ENCODE measurements at regions not wholly inside any gene's neighbourhood (a gene's known extent, or its start where the extent isn't known, plus 50 kb on each side); places are given as distances from the start of the nearest gene placed in this dataset.

DNA sequence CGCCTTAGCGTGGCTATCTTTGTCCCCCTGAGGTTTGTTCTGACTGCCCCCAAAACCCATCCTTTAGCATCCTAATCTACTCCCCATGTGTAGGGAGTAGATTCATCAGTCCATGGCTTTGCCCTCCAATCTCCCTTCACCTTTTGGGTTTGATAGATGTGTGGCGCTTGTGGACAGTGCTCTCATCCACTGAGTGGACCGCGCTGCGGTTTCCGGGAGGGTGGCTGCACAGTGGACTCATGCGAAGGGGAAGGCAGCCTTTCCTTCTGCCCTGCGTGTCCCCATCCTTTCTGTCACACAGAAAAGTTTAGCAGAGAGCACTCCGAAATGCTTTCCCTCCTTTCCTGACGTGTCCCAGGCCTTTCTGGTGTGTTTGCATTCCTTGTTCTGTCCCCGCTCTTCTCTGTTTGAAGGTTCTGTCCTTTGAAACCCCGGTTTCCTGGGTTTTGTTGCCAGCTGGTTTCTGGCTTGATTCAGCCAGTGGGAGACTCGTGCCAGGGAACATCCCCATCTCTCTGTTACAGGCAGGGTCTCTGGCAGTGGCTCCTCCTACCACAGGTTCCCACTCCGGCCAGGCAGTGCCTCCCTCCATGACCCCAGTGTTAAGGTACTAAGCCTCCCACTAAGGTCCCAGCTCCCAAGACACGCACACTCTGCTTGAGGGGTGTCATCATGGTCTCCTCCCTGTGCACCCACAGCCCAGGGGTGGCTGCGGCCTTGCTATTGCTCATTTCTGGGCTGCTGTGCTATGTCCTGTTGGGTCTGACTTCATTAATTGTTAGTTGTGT, 547.7 kb upstream of the DPP6 start:
- TF ChIP-seq RAD21 (IDR thresholded peaks at IDR 0.05; ENCODE audit: low read depth), result no peak
- no peak for TF ChIP-seq CEBPB (IDR thresholded peaks at IDR 0.05)
- TF ChIP-seq TEAD4 (IDR thresholded peaks at IDR 0.05), result no peak
- no peak for TF ChIP-seq FOXM1 (IDR thresholded peaks at IDR 0.05; ENCODE audit: borderline replicate concordance, low read depth)
- TF ChIP-seq NFIC (IDR thresholded peaks at IDR 0.05), result no peak
- TF ChIP-seq, protein P1, sequence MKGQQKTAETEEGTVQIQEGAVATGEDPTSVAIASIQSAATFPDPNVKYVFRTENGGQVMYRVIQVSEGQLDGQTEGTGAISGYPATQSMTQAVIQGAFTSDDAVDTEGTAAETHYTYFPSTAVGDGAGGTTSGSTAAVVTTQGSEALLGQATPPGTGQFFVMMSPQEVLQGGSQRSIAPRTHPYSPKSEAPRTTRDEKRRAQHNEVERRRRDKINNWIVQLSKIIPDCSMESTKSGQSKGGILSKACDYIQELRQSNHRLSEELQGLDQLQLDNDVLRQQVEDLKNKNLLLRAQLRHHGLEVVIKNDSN (IDR thresholded peaks at IDR 0.05), result no peak
- TF ChIP-seq TAF1 (IDR thresholded peaks at IDR 0.05; ENCODE audit: low read depth), result no peak
- no peak for TF ChIP-seq TCF12 (IDR thresholded peaks at IDR 0.05; ENCODE audit: low read depth)
- no peak for TF ChIP-seq YY1 (IDR thresholded peaks at IDR 0.05; ENCODE audit: low read depth)
- TF ChIP-seq, protein P2, sequence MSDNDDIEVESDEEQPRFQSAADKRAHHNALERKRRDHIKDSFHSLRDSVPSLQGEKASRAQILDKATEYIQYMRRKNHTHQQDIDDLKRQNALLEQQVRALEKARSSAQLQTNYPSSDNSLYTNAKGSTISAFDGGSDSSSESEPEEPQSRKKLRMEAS (IDR thresholded peaks at IDR 0.05), result no peak
- TF ChIP-seq EP300 (IDR thresholded peaks at IDR 0.05; ENCODE audit: borderline replicate concordance), result no peak

DNA sequence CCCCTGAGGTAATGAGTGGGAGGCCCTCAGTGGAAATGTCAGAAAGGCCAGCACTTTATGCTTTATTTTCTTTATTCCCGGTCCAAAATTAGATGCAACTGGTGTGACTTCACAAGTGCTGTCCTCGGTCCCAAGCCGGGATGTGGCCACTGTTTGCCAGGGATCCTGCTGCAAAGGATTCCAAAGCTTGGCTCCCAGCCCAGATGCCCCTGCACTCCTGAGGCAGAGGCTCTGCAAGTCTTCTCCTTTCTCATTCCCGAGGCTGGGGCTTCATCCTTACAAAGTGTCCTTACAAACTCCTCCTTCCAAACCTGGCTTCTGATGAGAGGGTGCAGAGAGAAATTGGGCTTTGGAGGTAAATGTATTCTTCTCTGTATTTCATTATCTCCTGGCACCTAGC, 544.3 kb upstream of the DPP6 start:
- no peak for TF ChIP-seq TEAD4 (IDR thresholded peaks at IDR 0.05)
- no peak for TF ChIP-seq TAF1 (IDR thresholded peaks at IDR 0.05; ENCODE audit: low read depth)
- TF ChIP-seq, protein P1 (IDR thresholded peaks at IDR 0.05), result no peak

DNA sequence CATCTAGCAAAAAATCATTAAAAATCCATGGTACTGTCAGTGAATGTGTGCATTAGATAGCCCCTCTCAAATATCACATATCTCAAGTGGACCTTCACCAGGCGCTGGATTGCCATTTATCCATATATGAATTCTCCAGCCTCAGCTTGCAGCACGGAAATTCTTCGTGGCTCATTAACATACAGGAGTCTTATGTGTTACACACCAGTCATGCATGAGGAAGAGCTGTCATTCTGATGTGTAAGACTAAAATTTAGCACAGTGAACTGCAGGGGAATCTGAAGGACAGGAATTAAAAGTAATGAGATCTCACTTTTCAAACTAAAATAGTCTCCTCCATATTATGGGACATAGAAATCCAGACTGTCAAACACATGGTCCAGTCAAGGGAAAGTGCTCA, 542.4 kb upstream of the DPP6 start:
- TF ChIP-seq EP300 (IDR thresholded peaks at IDR 0.05; ENCODE audit: borderline replicate concordance), result no peak
- TF ChIP-seq CREB1 (IDR thresholded peaks at IDR 0.05; ENCODE audit: low read depth), result no peak
- TF ChIP-seq CEBPB (IDR thresholded peaks at IDR 0.05), result no peak
- TF ChIP-seq, protein P3, sequence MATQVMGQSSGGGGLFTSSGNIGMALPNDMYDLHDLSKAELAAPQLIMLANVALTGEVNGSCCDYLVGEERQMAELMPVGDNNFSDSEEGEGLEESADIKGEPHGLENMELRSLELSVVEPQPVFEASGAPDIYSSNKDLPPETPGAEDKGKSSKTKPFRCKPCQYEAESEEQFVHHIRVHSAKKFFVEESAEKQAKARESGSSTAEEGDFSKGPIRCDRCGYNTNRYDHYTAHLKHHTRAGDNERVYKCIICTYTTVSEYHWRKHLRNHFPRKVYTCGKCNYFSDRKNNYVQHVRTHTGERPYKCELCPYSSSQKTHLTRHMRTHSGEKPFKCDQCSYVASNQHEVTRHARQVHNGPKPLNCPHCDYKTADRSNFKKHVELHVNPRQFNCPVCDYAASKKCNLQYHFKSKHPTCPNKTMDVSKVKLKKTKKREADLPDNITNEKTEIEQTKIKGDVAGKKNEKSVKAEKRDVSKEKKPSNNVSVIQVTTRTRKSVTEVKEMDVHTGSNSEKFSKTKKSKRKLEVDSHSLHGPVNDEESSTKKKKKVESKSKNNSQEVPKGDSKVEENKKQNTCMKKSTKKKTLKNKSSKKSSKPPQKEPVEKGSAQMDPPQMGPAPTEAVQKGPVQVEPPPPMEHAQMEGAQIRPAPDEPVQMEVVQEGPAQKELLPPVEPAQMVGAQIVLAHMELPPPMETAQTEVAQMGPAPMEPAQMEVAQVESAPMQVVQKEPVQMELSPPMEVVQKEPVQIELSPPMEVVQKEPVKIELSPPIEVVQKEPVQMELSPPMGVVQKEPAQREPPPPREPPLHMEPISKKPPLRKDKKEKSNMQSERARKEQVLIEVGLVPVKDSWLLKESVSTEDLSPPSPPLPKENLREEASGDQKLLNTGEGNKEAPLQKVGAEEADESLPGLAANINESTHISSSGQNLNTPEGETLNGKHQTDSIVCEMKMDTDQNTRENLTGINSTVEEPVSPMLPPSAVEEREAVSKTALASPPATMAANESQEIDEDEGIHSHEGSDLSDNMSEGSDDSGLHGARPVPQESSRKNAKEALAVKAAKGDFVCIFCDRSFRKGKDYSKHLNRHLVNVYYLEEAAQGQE (IDR thresholded peaks at IDR 0.05; ENCODE audit: low read depth), result no peak
- TF ChIP-seq NFIC (IDR thresholded peaks at IDR 0.05), result no peak
- TF ChIP-seq, protein P1 (IDR thresholded peaks at IDR 0.05), result no peak
- no peak for TF ChIP-seq TEAD4 (IDR thresholded peaks at IDR 0.05)
- no peak for TF ChIP-seq FOXM1 (IDR thresholded peaks at IDR 0.05; ENCODE audit: borderline replicate concordance, low read depth)

DNA sequence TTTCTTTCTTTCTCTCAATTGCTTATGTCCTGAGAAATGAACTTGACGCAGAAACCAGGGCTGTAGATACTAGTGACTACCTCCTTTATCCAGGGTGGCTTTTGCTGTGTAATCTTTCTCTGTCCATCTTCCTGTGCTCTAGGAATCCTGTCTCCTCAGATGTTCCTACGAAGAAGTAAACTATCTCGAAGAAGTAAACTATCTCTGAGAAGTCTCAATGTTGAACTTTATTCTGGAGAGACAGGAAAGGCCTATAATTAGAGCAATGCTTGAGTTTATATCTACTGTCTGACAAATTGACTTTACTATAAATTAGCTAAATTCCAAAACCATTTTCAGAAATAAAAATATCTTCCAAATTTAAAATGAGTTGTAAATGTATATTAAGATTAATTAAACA, 541.5 kb upstream of the DPP6 start:
- TF ChIP-seq RAD21 (IDR thresholded peaks at IDR 0.05; ENCODE audit: low read depth) (no peak), EP300 (IDR thresholded peaks at IDR 0.05; ENCODE audit: borderline replicate concordance) (no peak), ZBTB7A (IDR thresholded peaks at IDR 0.05; ENCODE audit: low read depth) (no peak), CEBPB (IDR thresholded peaks at IDR 0.05) (no peak), NFIC (IDR thresholded peaks at IDR 0.05) (no peak), FOXM1 (IDR thresholded peaks at IDR 0.05; ENCODE audit: borderline replicate concordance, low read depth) (no peak), YY1 (IDR thresholded peaks at IDR 0.05; ENCODE audit: low read depth) (no peak)

DNA sequence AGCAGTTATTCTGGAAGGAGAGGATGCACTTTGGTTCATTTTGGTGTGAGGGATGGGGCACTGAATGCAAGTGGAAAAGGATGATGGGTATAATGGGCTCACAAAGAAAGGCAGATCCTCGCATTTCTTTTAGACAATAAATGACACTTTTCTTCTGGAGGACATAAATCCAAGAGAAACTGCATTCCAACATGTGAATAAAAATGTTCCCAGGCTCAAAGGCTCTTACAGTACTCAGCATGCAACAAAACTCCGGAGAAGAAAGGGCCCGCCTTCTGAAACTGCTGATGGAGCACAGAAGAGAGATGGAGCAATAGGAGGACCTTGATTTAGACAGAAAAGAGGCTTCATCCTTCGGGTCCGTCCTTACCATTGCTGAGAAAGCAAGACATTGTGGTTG, 538.2 kb upstream of the DPP6 start:
- TF ChIP-seq TCF12 (IDR thresholded peaks at IDR 0.05; ENCODE audit: low read depth), result no peak
- no peak for TF ChIP-seq TEAD4 (IDR thresholded peaks at IDR 0.05)
- TF ChIP-seq, protein P3 (IDR thresholded peaks at IDR 0.05; ENCODE audit: low read depth), result no peak
- no peak for TF ChIP-seq CEBPB (IDR thresholded peaks at IDR 0.05)
- no peak for TF ChIP-seq FOXM1 (IDR thresholded peaks at IDR 0.05; ENCODE audit: borderline replicate concordance, low read depth)
- TF ChIP-seq EGR1 (IDR thresholded peaks at IDR 0.05), result no peak
- no peak for TF ChIP-seq RAD21 (IDR thresholded peaks at IDR 0.05; ENCODE audit: low read depth)
- TF ChIP-seq NFIC (IDR thresholded peaks at IDR 0.05), result no peak

DNA sequence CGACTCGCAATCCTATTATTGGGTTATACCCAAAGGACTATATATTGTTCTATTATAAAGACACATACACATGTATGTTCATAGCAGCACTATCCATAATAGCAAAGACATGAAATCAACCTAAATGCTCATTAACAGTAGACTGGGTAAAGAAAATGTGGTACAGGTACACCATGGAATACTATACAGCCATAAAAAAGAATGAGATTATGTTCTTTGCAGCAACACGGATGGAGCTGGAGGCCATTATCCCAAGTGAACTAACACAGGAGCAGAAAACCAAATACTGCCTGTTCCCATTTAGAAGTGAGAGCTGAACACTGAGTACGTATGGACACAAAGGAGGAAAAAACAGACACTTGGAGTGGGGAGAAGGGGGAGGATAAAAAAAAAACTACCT, 536.8 kb upstream of the DPP6 start:
- TF ChIP-seq, protein P2 (IDR thresholded peaks at IDR 0.05), result no peak
- TF ChIP-seq CEBPB (IDR thresholded peaks at IDR 0.05), result no peak
- no peak for TF ChIP-seq RAD21 (IDR thresholded peaks at IDR 0.05; ENCODE audit: low read depth)
- TF ChIP-seq EGR1 (IDR thresholded peaks at IDR 0.05), result no peak
- TF ChIP-seq, protein P1 (IDR thresholded peaks at IDR 0.05), result no peak
- no peak for TF ChIP-seq NFIC (IDR thresholded peaks at IDR 0.05)
